Spinal cord (tissue), 9 donors: ENCODE measurements at regions not wholly inside any gene's neighbourhood (a gene's known extent, or its start where the extent isn't known, plus 50 kb on each side); places are given as distances from the start of the nearest gene placed in this dataset.

Experiments used
- DNase-seq, 6 donors: peaks; one replicate each; pipeline versions ENCODE4 v3.0.0 to v3.0.0-alpha.2; 2013 to 2015; ENCODE audit warnings: low spot score in 6 of 6, low read depth in 4 of 6
- H3K27ac ChIP-seq: one replicate; pipeline ENCODE4 v1.5.1; 2013; ENCODE audit warnings: low read depth, low read length, control low read depth
- H3K27me3 ChIP-seq: one replicate; pipeline ENCODE4 v1.6.1; 2013; ENCODE audit warnings: low read length; ENCODE audit not compliant: control insufficient read depth, insufficient read depth
- H3K36me3 ChIP-seq: one replicate; pipeline ENCODE4 v1.6.1; 2013; ENCODE audit warnings: low read length; ENCODE audit not compliant: control insufficient read depth, insufficient read depth
- H3K4me1 ChIP-seq: one replicate; pipeline ENCODE4 v1.6.1; 2013; ENCODE audit warnings: low read length; ENCODE audit not compliant: control insufficient read depth, insufficient read depth
- H3K4me3 ChIP-seq: one replicate; pipeline ENCODE4 v1.5.1; 2013; ENCODE audit warnings: low read depth, low read length, control low read depth
- H3K9me3 ChIP-seq: one replicate; pipeline ENCODE4 v1.6.1; 2013; ENCODE audit warnings: low read length; ENCODE audit not compliant: control insufficient read depth, insufficient read depth
- WGBS: methylation state at CpG from one replicate; pipeline ENCODE4 v1.1.5; 2013; ENCODE audit warnings: missing lambda C conversion rate; ENCODE audit not compliant: insufficient coverage; 5-methylcytosine and 5-hydroxymethylcytosine counted together
- donor health status: healthy.

- DNase-seq: no peak
- Histone ChIP-seq H3K36me3 (no peaks in the 10 kb centered on the region), H3K4me3 (no peak overlapping the region), H3K9me3 (no peaks in the 10 kb centered on the region), H3K27ac (no peak overlapping the region), H3K27me3 (no peaks in the 10 kb centered on the region), H3K4me1 (no peaks in the 10 kb centered on the region)
- 78% methylated on average over 3 of the region's 3 CpGs for WGBS
Measured at GRCh38 chr5:121378559-121379359, 472.9 kb upstream of the FTMT start.

DNA sequence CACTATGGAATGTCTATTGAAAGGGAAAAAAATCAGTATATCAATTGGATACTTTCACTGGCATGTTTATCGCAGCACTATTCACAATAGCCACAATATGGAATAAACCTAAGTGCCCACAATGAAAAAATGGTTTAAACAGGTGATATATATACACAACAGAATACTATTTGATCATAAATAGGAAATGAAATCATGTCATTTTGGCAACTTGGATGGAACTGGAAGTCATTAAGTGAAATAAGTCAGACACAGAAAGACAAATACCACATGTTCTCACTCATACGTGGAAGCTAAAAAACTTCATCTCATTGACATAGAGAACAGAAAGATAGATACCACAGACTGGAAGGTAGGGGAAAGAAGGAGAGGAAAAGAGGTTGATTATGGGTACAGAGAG is 471.6 kb upstream of the FTMT start:
- DNase-seq: no peak
- H3K27ac ChIP-seq: no peak overlapping the region
- H3K4me3 ChIP-seq: no peak overlapping the region
- H3K4me1 ChIP-seq: no peaks in the 10 kb centered on the region
- WGBS: no CpG with 5 or more reads among the region's 2 CpGs
- no peaks in the 10 kb centered on the region for H3K9me3 ChIP-seq
- no peaks in the 10 kb centered on the region for H3K36me3 ChIP-seq
- no peaks in the 10 kb centered on the region for H3K27me3 ChIP-seq

DNA sequence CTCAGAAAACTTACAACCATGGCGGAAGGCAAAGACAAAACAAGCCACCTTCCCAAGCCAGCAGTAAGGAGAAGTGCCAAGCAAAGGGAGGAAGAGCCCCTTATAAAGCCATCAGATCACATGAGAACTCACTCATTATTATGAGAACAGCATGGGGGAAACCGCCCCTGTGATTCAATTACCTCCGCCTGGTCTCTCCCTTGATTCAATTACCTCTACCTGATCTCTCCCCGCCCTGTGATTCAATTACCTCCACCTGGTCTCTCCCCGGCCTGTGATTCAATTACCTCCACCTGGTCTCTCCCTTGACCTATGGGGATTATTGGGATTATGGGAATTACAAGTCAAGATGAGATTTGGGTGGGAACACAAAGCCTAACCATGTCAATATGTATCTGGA is 467.3 kb upstream of the FTMT start:
- Histone ChIP-seq H3K27me3 (no peaks in the 10 kb centered on the region), H3K27ac (no peak overlapping the region), H3K4me1 (no peaks in the 10 kb centered on the region), H3K36me3 (no peaks in the 10 kb centered on the region), H3K4me3 (no peak overlapping the region), H3K9me3 (no peaks in the 10 kb centered on the region)
- WGBS: 71% methylated on average over 1 of the region's 5 CpGs
- no peak for DNase-seq

GRCh38 chr5:121386334-121386733 is 465.3 kb upstream of the FTMT start:
- no peaks in the 10 kb centered on the region for H3K4me1 ChIP-seq
- WGBS: no CpG with 5 or more reads among the region's 2 CpGs
- H3K36me3 ChIP-seq: no peaks in the 10 kb centered on the region
- H3K9me3 ChIP-seq: no peaks in the 10 kb centered on the region
- peak in 1 of 6 donors; percentile 8 for DNase-seq
- H3K27me3 ChIP-seq: no peaks in the 10 kb centered on the region
- no peak overlapping the region for H3K27ac ChIP-seq
- H3K4me3 ChIP-seq: no peak overlapping the region

GRCh38 chr5:121396716-121397115 is 455.0 kb upstream of the FTMT start:
- Histone ChIP-seq H3K36me3 (no peaks in the 10 kb centered on the region), H3K9me3 (peaks cover 1% of the 10 kb centered on the region), H3K4me3 (no peak overlapping the region), H3K27ac (no peak overlapping the region), H3K27me3 (no peaks in the 10 kb centered on the region), H3K4me1 (no peaks in the 10 kb centered on the region)
- no peak for DNase-seq

DNA sequence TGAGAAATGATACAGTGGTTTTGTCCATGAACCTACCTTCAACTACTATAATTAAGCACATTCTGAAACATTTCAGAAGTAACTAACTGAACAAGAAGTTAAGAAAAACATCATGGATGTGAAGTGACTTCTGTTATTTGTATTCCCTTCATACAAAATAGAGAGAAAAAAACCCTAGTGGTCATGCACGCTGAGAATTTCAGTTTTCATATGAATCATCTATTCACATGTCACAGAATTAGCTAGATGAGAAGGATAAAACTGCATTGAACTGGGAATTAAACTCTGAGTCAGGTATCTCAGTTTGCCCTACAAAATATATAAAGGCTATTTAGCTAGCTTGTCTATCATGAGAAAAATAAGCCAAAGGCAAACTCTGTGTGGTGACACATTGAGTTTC is 451.8 kb upstream of the FTMT start:
- no peak for DNase-seq
- H3K36me3 ChIP-seq: no peaks in the 10 kb centered on the region
- peaks cover 1% of the 10 kb centered on the region for H3K9me3 ChIP-seq
- no peaks in the 10 kb centered on the region for H3K4me1 ChIP-seq
- WGBS: no CpG with 5 or more reads among the region's 1 CpG
- H3K27me3 ChIP-seq: no peaks in the 10 kb centered on the region
- no peak overlapping the region for H3K27ac ChIP-seq
- no peak overlapping the region for H3K4me3 ChIP-seq

DNA sequence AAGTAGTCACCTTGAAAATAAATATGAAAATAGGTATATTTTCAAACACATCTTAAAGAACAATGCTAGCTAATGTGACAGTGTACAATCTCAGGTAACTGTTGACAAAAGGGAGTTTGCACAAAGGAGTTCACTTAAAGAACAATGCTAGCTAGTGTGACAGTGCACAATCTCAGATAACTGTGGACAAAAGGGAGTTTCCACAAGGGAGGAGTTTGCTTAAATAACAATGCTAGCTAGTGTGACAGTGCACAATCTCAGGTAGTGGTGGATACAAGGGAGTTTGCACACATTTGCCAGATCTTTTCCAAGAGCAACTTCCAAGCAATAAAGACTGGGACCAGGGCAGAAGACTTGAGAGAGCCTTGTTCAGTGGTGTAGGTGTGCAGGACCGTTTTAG is 442.9 kb upstream of the FTMT start:
- H3K9me3 ChIP-seq: no peaks in the 10 kb centered on the region
- no peak overlapping the region for H3K27ac ChIP-seq
- no peaks in the 10 kb centered on the region for H3K27me3 ChIP-seq
- H3K4me3 ChIP-seq: no peak overlapping the region
- no peak for DNase-seq
- H3K4me1 ChIP-seq: no peaks in the 10 kb centered on the region
- no peaks in the 10 kb centered on the region for H3K36me3 ChIP-seq
- no CpG with 5 or more reads among the region's 1 CpG for WGBS

DNA sequence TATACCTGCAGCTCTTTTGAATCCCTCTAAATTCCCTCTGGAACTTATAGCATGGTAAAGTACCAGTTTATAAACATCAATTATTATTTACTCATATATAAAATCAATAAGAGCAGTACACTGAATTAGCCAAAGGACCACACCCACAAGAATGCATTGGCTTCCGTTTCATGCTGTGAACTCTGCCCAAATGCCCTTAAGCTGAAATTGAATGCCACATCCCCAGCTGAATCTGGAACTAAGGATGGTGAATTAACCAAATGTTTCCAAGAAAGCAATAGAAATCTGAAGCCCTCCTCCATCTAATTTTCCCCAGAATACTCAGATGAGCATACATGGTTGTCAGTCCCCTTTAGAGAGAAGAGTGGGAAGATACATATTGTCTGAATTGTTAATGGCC is 436.4 kb upstream of the FTMT start:
- Histone ChIP-seq H3K27ac (no peak overlapping the region), H3K4me1 (no peaks in the 10 kb centered on the region), H3K9me3 (no peaks in the 10 kb centered on the region), H3K27me3 (no peaks in the 10 kb centered on the region), H3K36me3 (no peaks in the 10 kb centered on the region), H3K4me3 (no peak overlapping the region)
- no peak for DNase-seq
- WGBS: no CpG with 5 or more reads among the region's 1 CpG

DNA sequence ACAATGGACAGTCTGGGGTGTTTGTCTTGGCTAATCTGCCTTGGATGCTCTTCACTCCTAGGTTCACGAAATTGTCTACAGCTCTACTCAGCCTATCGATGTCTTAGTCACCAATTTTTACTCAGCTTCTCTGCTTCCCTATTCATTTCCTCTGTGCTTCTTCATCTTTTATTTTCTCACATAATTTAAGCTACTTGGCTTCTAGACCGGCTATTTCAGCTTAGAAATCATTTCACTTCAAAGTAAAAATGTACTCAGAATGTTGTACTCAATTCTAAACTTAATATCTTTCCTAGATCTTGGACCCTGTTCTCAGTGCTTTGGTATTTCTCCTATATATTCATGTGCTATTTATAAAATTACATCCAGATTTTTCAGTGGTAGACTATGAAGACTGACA is 430.0 kb upstream of the FTMT start:
- Histone ChIP-seq H3K36me3 (no peaks in the 10 kb centered on the region), H3K27me3 (no peaks in the 10 kb centered on the region), H3K27ac (no peak overlapping the region), H3K9me3 (no peaks in the 10 kb centered on the region), H3K4me3 (no peak overlapping the region), H3K4me1 (no peaks in the 10 kb centered on the region)
- WGBS: 94% methylated on average over 2 of the region's 3 CpGs
- DNase-seq: peak in 1 of 6 donors; percentile 6

DNA sequence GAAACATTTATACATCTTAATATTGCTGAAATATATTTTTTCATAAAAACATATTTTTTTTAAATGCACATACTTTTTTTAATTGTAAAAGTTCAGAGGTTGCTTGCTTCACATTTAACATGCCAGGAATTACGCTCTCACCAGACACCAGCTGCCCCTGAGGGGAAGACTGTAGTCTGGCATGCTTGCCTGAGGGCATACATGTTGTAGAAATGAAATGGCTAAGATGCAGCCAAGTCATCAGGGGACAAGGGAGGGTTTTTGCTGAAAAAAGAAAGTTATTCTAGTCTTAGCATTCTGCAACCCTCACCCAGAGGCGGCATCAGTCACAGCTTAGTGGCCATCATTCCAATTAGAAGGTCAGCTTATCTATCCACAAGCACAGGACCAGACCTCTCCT is 426.7 kb upstream of the FTMT start:
- DNase-seq: no peak
- no CpG with 5 or more reads among the region's 2 CpGs for WGBS
- H3K4me1 ChIP-seq: no peaks in the 10 kb centered on the region
- no peaks in the 10 kb centered on the region for H3K27me3 ChIP-seq
- no peaks in the 10 kb centered on the region for H3K36me3 ChIP-seq
- H3K9me3 ChIP-seq: no peaks in the 10 kb centered on the region
- H3K4me3 ChIP-seq: no peak overlapping the region
- no peak overlapping the region for H3K27ac ChIP-seq
